Left ventricle myocardium inferior (tissue), 1 donor: ENCODE measurements at regions not wholly inside any gene's neighbourhood (a gene's known extent, or its start where the extent isn't known, plus 50 kb on each side); places are given as distances from the start of the nearest gene placed in this dataset.

ENCODE experiments used
- DNase-seq: peaks from one replicate; pipeline ENCODE4 v3.0.0-alpha.2; 2020
- H3K27ac ChIP-seq: fragments of 200-600 bp; replicated peaks from 2 replicates; pipeline ENCODE4 v1.8.0; 2021
- H3K27me3 ChIP-seq: fragments of 200-600 bp; 2 replicates; pipeline ENCODE4 v1.8.0; 2021; ENCODE audit warnings: low read depth
- H3K36me3 ChIP-seq: fragments of 200-600 bp; 2 replicates; pipeline ENCODE4 v1.8.0; 2021
- H3K4me1 ChIP-seq: fragments of 200-600 bp; 2 replicates; pipeline ENCODE4 v1.8.0; 2021
- H3K4me3 ChIP-seq: fragments of 200-600 bp; 2 replicates; pipeline ENCODE4 v1.8.0; 2021; ENCODE audit warnings: mild to moderate bottlenecking, moderate library complexity
- H3K9me3 ChIP-seq: fragments of 200-600 bp; replicated peaks from 2 replicates; pipeline ENCODE4 v1.8.0; 2021
- intact Hi-C: fragments of 100-400 bp; cut with micrococcal nuclease; formaldehyde crosslinking; loops from one replicate; pipeline ENCODE4 v1.11.0; 2022
- TF ChIP-seq, protein P1 (sequence below): fragments of 200-600 bp; IDR thresholded peaks from 2 replicates; pipeline ENCODE4 v1.8.0; 2021; ENCODE audit warnings: antibody characterized with exemption, mild to moderate bottlenecking, borderline replicate concordance
- donor health status: DM: no; HTN: yes; CAD: no; lungs with severe emphysema.

DNA sequence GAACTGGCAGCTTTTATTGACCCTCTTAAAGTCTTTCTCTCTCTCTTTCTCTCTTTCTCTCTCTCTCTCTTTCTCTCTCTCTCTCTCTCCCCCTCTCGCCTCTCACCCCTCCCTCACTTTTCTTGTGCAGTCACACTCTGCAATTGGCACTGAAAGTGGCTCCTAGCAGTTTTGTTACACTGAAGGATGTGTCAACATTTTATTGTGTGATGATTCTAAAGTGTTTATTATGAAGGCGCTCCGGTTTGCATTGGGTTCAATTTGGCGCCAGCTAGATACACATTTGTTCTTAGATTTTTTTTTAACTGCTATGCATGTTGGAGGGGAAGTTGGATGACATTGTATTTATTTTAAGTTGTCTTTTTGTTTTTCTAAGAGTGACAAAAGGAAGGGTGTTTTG is 64.0 kb upstream of the CHRM3 start:
- Histone ChIP-seq H3K9me3 (no peaks in the 10 kb centered on the region), H3K27me3 (no peaks in the 10 kb centered on the region), H3K27ac (no peak overlapping the region), H3K4me3 (no peak overlapping the region), H3K4me1 (no peaks in the 10 kb centered on the region), H3K36me3 (no peaks in the 10 kb centered on the region)
- TF ChIP-seq, protein P1, sequence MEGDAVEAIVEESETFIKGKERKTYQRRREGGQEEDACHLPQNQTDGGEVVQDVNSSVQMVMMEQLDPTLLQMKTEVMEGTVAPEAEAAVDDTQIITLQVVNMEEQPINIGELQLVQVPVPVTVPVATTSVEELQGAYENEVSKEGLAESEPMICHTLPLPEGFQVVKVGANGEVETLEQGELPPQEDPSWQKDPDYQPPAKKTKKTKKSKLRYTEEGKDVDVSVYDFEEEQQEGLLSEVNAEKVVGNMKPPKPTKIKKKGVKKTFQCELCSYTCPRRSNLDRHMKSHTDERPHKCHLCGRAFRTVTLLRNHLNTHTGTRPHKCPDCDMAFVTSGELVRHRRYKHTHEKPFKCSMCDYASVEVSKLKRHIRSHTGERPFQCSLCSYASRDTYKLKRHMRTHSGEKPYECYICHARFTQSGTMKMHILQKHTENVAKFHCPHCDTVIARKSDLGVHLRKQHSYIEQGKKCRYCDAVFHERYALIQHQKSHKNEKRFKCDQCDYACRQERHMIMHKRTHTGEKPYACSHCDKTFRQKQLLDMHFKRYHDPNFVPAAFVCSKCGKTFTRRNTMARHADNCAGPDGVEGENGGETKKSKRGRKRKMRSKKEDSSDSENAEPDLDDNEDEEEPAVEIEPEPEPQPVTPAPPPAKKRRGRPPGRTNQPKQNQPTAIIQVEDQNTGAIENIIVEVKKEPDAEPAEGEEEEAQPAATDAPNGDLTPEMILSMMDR: no peak
- no peak for DNase-seq
- intact Hi-C loops: no loop called here

DNA sequence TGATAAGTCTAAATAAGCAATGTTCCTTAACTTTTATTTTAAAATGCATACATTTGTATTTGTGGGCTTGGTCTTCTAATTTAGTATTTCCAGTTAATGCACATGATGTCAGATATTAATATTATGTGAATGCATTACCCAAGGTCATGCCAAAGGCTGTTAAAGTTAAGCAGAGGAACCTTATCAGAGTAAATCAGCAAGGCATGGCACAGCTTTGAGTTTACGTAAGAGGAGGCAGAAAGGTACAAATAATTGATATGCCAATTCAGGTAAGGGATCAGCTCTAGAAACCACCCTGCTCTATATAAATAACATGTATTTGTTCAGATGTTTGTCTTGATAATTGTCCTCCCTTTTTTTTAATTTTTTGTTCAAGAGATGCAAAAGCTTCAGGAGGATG is 64.5 kb upstream of the CHRM3 start:
- H3K27me3 ChIP-seq: no peaks in the 10 kb centered on the region
- TF ChIP-seq, protein P1: no peak
- DNase-seq: no peak
- no peaks in the 10 kb centered on the region for H3K4me1 ChIP-seq
- no peaks in the 10 kb centered on the region for H3K9me3 ChIP-seq
- intact Hi-C loops: no loop called here
- no peaks in the 10 kb centered on the region for H3K36me3 ChIP-seq
- H3K27ac ChIP-seq: no peak overlapping the region
- H3K4me3 ChIP-seq: no peak overlapping the region

DNA sequence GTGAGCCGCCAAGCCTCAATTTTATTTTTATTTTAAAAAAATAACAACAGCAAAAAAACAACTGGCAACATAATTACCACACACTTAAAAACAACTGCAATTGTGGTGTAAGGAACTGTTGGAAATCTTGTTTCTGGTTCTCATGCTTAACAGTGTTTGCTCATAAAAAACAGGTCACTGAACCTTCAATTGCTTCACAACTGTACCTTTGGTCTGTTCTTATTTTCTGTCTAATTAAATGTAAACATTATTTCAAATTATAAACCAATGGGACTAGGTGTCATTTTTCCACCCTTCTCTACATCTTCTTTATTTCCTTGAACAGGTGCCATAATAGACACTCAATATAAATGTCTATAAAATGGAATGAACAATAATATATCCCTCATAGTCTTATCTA is 68.4 kb upstream of the CHRM3 start:
- DNase-seq: no peak
- H3K27ac ChIP-seq: no peak overlapping the region
- no peaks in the 10 kb centered on the region for H3K9me3 ChIP-seq
- no peaks in the 10 kb centered on the region for H3K36me3 ChIP-seq
- no peaks in the 10 kb centered on the region for H3K4me1 ChIP-seq
- H3K4me3 ChIP-seq: no peak overlapping the region
- TF ChIP-seq, protein P1: no peak
- intact Hi-C loops: no loop called here
- H3K27me3 ChIP-seq: no peaks in the 10 kb centered on the region

DNA sequence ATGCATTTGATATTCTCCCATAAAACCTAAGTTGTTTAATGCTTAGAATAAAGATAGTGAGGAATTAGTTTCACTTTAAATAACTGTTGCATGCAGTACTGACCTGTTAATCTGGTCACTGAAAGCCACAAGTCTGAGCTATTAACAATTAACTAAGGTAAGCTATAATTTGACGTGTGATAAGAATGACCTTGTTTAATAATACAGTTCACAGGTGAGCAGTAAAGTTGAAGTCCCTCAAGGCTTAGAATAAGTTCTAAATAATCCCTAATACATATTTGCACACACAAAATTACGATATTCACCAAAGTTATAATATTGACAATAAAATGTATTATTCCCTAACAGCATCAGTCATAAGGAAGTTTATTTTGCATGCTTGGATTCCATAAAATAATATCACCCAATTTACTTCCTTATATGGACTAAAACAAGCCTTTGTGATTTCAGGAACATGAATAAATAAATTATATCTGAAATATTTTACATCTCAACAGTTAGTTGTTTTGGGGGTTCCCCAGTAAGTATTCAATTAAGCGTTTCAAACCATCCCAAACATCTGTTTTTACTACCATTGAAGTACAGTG is 70.6 kb upstream of the CHRM3 start:
- Histone ChIP-seq H3K4me3 (no peak overlapping the region), H3K4me1 (no peaks in the 10 kb centered on the region), H3K27ac (no peak overlapping the region), H3K9me3 (no peaks in the 10 kb centered on the region), H3K27me3 (no peaks in the 10 kb centered on the region), H3K36me3 (no peaks in the 10 kb centered on the region)
- intact Hi-C loops: no loop called here
- DNase-seq: no peak
- TF ChIP-seq, protein P1: no peak

DNA sequence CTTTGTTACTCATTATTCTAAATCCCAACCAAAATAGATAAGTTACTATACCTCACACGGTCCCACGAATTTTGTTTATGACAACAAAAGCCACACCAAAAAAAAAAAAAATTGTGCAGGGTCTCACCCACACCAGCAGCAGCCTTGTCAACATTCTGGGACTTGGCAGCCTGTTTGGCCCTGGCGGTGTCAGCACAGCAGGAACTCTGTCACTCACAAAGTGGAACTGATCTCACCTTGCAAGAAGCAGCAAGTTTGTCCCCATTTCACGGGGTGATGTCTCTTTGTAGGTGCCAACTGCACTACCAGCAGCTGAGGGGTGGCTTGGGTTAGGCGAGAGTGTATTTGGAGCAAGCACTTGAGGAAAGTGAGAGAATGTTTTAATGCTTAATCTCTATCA is 75.0 kb upstream of the CHRM3 start:
- Histone ChIP-seq H3K27ac (no peak overlapping the region), H3K36me3 (no peaks in the 10 kb centered on the region), H3K27me3 (no peaks in the 10 kb centered on the region), H3K4me3 (no peak overlapping the region), H3K9me3 (no peaks in the 10 kb centered on the region), H3K4me1 (no peaks in the 10 kb centered on the region)
- TF ChIP-seq, protein P1: no peak
- intact Hi-C loops: no loop called here
- DNase-seq: no peak
